CD14-positive monocyte (primary cell): ENCODE measurements at regions not wholly inside any gene's neighbourhood (a gene's known extent, or its start where the extent isn't known, plus 50 kb on each side); places are given as distances from the start of the nearest gene placed in this dataset.

ENCODE experiments used
- DNase-seq, 3 donors: peaks; one replicate each; pipeline ENCODE4 v3.0.0-alpha.2; 2011 to 2022
- H2AFZ ChIP-seq: 2 replicates; pipeline ENCODE4 v1.6.0; 2012; ENCODE audit warnings: mild to moderate bottlenecking, low read depth, low read length, inconsistent platforms; ENCODE audit not compliant: insufficient read depth, poor library complexity, severe bottlenecking
- H3K27ac ChIP-seq, 2 donors: 1 replicate in 1 of 2; 2 replicates in 1 of 2; pipeline ENCODE4 v1.5.1; 2012 to 2013; ENCODE audit warnings: low read length in 2 of 2, control low read depth in 1 of 2, inconsistent platforms in 1 of 2, low read depth in 1 of 2, mild to moderate bottlenecking in 1 of 2
- H3K27me3 ChIP-seq, 2 donors: one replicate each; pipeline versions ENCODE4 v1.6.0 to v1.6.1; 2011 to 2013; ENCODE audit warnings: low read length in 2 of 2; ENCODE audit not compliant: control insufficient read depth in 2 of 2, insufficient read depth in 2 of 2
- H3K36me3 ChIP-seq, 2 donors: replicated peaks in 1 of 2; 1 replicate in 1 of 2; 2 replicates in 1 of 2; pipeline versions ENCODE4 v1.5.1 to v1.6.1; 2012 to 2013; ENCODE audit warnings: low read length in 2 of 2, control low read depth in 1 of 2, inconsistent platforms in 1 of 2, mild to moderate bottlenecking in 1 of 2; ENCODE audit not compliant: insufficient read depth in 2 of 2, control insufficient read depth in 1 of 2
- H3K4me1 ChIP-seq, 2 donors: 1 replicate in 1 of 2; 2 replicates in 1 of 2; pipeline versions ENCODE4 v1.5.1 to v1.6.1; 2012 to 2013; ENCODE audit warnings: low read length in 2 of 2, control low read depth in 1 of 2, inconsistent platforms in 1 of 2, mild to moderate bottlenecking in 1 of 2, moderate library complexity in 1 of 2; ENCODE audit not compliant: insufficient read depth in 2 of 2, control insufficient read depth in 1 of 2
- H3K4me2 ChIP-seq: replicated peaks from 2 replicates; pipeline ENCODE3; 2012; ENCODE audit warnings: low read length, moderate library complexity, mild to moderate bottlenecking; ENCODE audit not compliant: poor library complexity, severe bottlenecking; ENCODE audit errors: extremely low read depth
- H3K4me3 ChIP-seq, 3 experiments: fragments of 200-600 bp in 1 of 3; sonication (generic) in 1 of 3; replicated peaks in 1 of 3; 1 replicate in 2 of 3; 2 replicates in 1 of 3; pipeline ENCODE4 v1.5.1; 2011 to 2013; ENCODE audit warnings: low read length in 3 of 3, mild to moderate bottlenecking in 3 of 3, control low read depth in 2 of 3, low read depth in 2 of 3, inconsistent platforms in 1 of 3, moderate library complexity in 1 of 3
- H3K79me2 ChIP-seq: 2 replicates; pipeline ENCODE4 v1.6.0; 2012; ENCODE audit warnings: mild to moderate bottlenecking, control low read depth, inconsistent platforms, low read length, moderate library complexity; ENCODE audit not compliant: insufficient read depth
- H3K9ac ChIP-seq: 2 replicates; pipeline ENCODE4 v1.6.0; 2017; ENCODE audit warnings: low read length, mild to moderate bottlenecking; ENCODE audit not compliant: insufficient read depth, poor library complexity, severe bottlenecking
- H3K9me3 ChIP-seq, 2 donors: replicated peaks in 1 of 2; 1 replicate in 1 of 2; 2 replicates in 1 of 2; pipeline versions ENCODE4 v1.5.1 to v1.6.1; 2012 to 2013; ENCODE audit warnings: low read length in 2 of 2, control low read depth in 1 of 2; ENCODE audit not compliant: control insufficient read depth in 1 of 2, insufficient read depth in 1 of 2
- H4K20me1 ChIP-seq: 2 replicates; pipeline ENCODE4 v1.6.0; 2012; ENCODE audit warnings: mild to moderate bottlenecking, low read length, control low read depth, moderate library complexity; ENCODE audit not compliant: insufficient read depth
- H3K27ac Mint-ChIP-seq, 7 donors: one replicate each; pipeline ENCODE4 v1.8.0; 2020; ENCODE audit warnings: mild to moderate bottlenecking in 7 of 7, mixed read lengths in 7 of 7, moderate library complexity in 6 of 7, inconsistent platforms in 2 of 7
- H3K27me3 Mint-ChIP-seq, 3 donors: one replicate each; pipeline ENCODE4 v1.8.0; 2021 to 2022; ENCODE audit warnings: low read depth in 3 of 3, mild to moderate bottlenecking in 3 of 3, mixed read lengths in 3 of 3, moderate library complexity in 3 of 3, inconsistent platforms in 1 of 3
- H3K36me3 Mint-ChIP-seq, 2 donors: one replicate each; pipeline ENCODE4 v1.8.0; 2020; ENCODE audit warnings: mixed read lengths in 2 of 2, inconsistent platforms in 1 of 2, mild to moderate bottlenecking in 1 of 2
- H3K4me1 Mint-ChIP-seq: one replicate; pipeline ENCODE4 v1.8.0; 2020; ENCODE audit warnings: mild to moderate bottlenecking, mixed read lengths
- H3K4me3 Mint-ChIP-seq, 2 donors: one replicate each; pipeline ENCODE4 v1.8.0; 2020; ENCODE audit warnings: mild to moderate bottlenecking in 2 of 2, mixed read lengths in 2 of 2, moderate library complexity in 1 of 2
- H3K9me3 Mint-ChIP-seq, 7 donors: one replicate each; pipeline ENCODE4 v1.8.0; 2020 to 2022; ENCODE audit warnings: mixed read lengths in 7 of 7, mild to moderate bottlenecking in 6 of 7, moderate library complexity in 6 of 7, inconsistent platforms in 2 of 7
- CTCF ChIP-seq: fragments of 200-600 bp; IDR thresholded peaks from one replicate; pipeline ENCODE4 v1.8.0; 2022; ENCODE audit warnings: antibody characterized with exemption, mild to moderate bottlenecking
- WGBS: methylation state at CpG from one replicate; pipeline ENCODE4 v1.1.5; 2013; ENCODE audit warnings: missing lambda C conversion rate; ENCODE audit not compliant: insufficient coverage; 5-methylcytosine and 5-hydroxymethylcytosine counted together
- intact Hi-C, 2 donors: fragments of 100-400 bp; cut with micrococcal nuclease; formaldehyde crosslinking; loops; one replicate each; pipeline versions ENCODE4 v1.15.0 to v1.15.1; 2023

GRCh38 chr15:69786136-69786701 lies 311.5 kb downstream of the TLE3 start:
- Histone ChIP-seq H3K4me1 (peaks cover 3 to 9% of the 10 kb centered on the region in 2 donors), H3K27me3 (no peaks in the 10 kb centered on the region), H3K4me3 (no peak overlapping the region), H3K79me2 (no peaks in the 10 kb centered on the region), H4K20me1 (no peaks in the 10 kb centered on the region), H3K4me2 (no peak overlapping the region), H3K9ac (no peak overlapping the region), H3K36me3 (no peaks in the 10 kb centered on the region), H3K27ac (no peak overlapping the region), H2AFZ (no peak overlapping the region), H3K9me3 (peaks cover 0 to 2% of the 10 kb centered on the region in 2 donors)
- peaks cover 0 to 4% (median 2%) of the 10 kb centered on the region in 7 donors for H3K9me3 Mint-ChIP-seq
- no peak overlapping the region for H3K4me3 Mint-ChIP-seq
- H3K4me1 Mint-ChIP-seq, result peaks cover 9% of the 10 kb centered on the region
- no peak for DNase-seq
- WGBS, result 95% methylated on average over 6 of the region's 9 CpGs
- TF ChIP-seq CTCF, result no peak
- no peaks in the 10 kb centered on the region for H3K36me3 Mint-ChIP-seq
- peak overlapping the region in 1 of 7 donors; percentile 8 for H3K27ac Mint-ChIP-seq
- H3K27me3 Mint-ChIP-seq, result peaks cover 0 to 8% (median 2%) of the 10 kb centered on the region in 3 donors
- intact Hi-C loops, result no loop called here

GRCh38 chr15:69787791-69788190 lies 309.9 kb downstream of the TLE3 start:
- DNase-seq, result no peak
- Histone ChIP-seq H3K27ac (no peak overlapping the region), H3K4me2 (no peak overlapping the region), H3K9me3 (peaks cover 0 to 7% of the 10 kb centered on the region in 2 donors), H3K4me3 (no peak overlapping the region), H3K9ac (no peak overlapping the region), H3K4me1 (no peaks in the 10 kb centered on the region), H3K36me3 (no peaks in the 10 kb centered on the region), H2AFZ (no peak overlapping the region), H4K20me1 (no peaks in the 10 kb centered on the region), H3K27me3 (no peaks in the 10 kb centered on the region), H3K79me2 (no peaks in the 10 kb centered on the region)
- Mint-ChIP-seq H3K9me3 (peaks cover 0 to 9% (median 6%) of the 10 kb centered on the region in 7 donors), H3K4me1 (no peaks in the 10 kb centered on the region), H3K4me3 (no peak overlapping the region), H3K27me3 (peaks cover 2 to 4% (median 3%) of the 10 kb centered on the region in 3 donors), H3K36me3 (no peaks in the 10 kb centered on the region), H3K27ac (peak overlapping the region in 1 of 7 donors; percentile 50)
- TF ChIP-seq CTCF, result no peak
- WGBS, result 100% methylated on average over 3 of the region's 4 CpGs
- intact Hi-C loops, result no loop called here
